ENCODE measurements at regions not wholly inside any gene's neighbourhood (a gene's known extent, or its start where the extent isn't known, plus 50 kb on each side); places are given as distances from the start of the nearest gene placed in this dataset.

DNA sequence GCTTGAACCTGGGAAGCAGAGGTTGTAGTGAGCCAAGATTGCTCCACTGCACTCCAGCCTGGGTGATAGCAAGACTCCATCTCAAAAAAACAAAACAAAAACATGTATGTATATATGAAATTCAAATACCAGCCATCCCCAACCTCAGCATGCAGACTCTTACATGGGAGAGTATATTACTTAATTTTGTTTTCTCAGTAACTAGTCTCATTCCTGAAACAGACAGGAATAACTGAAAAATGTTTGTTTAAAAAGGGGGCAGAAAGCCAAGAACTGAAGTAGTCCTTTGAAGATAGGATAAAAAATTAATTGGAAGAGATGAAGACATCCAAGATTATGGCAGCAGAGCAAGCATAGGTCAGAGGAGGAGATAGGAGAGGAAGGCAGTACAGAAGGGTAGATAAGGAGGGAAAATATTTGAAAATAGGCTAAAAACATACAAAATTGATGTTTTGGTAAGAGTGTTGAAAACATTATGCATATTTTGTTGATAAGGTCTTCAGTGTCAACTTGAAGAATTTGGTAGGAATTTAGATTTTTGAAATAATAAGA is 309.9 kb downstream of the MAT2B start:
- Histone ChIP-seq H2BK120ac (ENCODE audit: insufficient read depth, low read length, poor library complexity) (no peak overlapping the region), H3K23ac (ENCODE audit: low read length) (no peak overlapping the region), H3K27ac (ENCODE audit: low read depth, low read length) (no peak overlapping the region), H3K27me3 (ENCODE audit: insufficient read depth, low read length) (no peaks in the 10 kb centered on the region), H3K79me1 (ENCODE audit: low read length) (no peaks in the 10 kb centered on the region), H3K36me3 (ENCODE audit: control insufficient read depth in 1 of 2, insufficient read depth in 2 of 2, low read length in 2 of 2) (no peaks in the 10 kb centered on the region), H4K8ac (ENCODE audit: low read depth, low read length) (no peak overlapping the region), H2AFZ (ENCODE audit: insufficient read depth, low read length, poor library complexity) (no peak overlapping the region), H3K79me2 (ENCODE audit: control insufficient read depth, insufficient read depth, low read length, poor library complexity) (no peaks in the 10 kb centered on the region), H3K14ac (ENCODE audit: low read length) (no peak overlapping the region), H4K91ac (ENCODE audit: low read depth, low read length) (no peak overlapping the region), H3K4me2 (ENCODE audit: low read length) (no peak overlapping the region), H2BK12ac (ENCODE audit: low read length) (no peak overlapping the region), H3K4me1 (ENCODE audit: control insufficient read depth in 1 of 2, insufficient read depth in 2 of 2, low read length in 2 of 2) (no peaks in the 10 kb centered on the region), H3K9ac (ENCODE audit: low read length) (no peak overlapping the region), H3K4me3 (ENCODE audit: low read depth, low read length) (no peak overlapping the region), H4K12ac (ENCODE audit: low read depth, low read length) (no peak overlapping the region), H2AK5ac (ENCODE audit: low read length) (no peak overlapping the region), H3K4ac (ENCODE audit: low read depth, low read length) (no peak overlapping the region), H2BK5ac (ENCODE audit: low read depth, low read length, poor library complexity) (no peak overlapping the region), H3K18ac (ENCODE audit: low read length) (no peak overlapping the region), H3K9me3 (ENCODE audit: insufficient read depth, low read depth, low read length) (no peaks in the 10 kb centered on the region)
- DNase-seq: peak in 1 of 2 donors; percentile 65

DNA sequence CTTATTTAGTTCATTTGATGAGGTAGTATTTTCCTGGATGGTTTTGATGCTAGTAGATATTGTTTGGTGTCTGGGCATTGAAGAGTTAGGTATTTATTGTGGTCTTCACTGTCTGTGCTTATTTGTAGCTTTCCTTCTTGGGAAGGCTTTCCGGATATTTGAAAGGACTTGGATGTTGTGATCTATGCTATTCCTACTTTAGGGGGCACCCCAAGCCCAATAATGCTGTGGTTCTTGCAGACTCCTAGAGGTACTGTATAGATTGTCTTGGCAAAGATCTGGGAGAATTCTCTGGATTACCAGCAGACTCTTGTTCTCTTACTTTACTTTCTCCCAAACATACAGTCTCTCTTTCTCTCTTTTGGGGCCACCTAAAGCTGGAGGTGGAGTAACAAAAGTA is 315.7 kb downstream of the MAT2B start:
- H3K14ac ChIP-seq (ENCODE audit: low read length): no peak overlapping the region
- no peaks in the 10 kb centered on the region for H3K4me1 ChIP-seq (ENCODE audit: control insufficient read depth in 1 of 2, insufficient read depth in 2 of 2, low read length in 2 of 2)
- H3K9me3 ChIP-seq (ENCODE audit: insufficient read depth, low read depth, low read length): no peaks in the 10 kb centered on the region
- no peak overlapping the region for H2BK120ac ChIP-seq (ENCODE audit: insufficient read depth, low read length, poor library complexity)
- no peak for DNase-seq
- no peak overlapping the region for H3K4me2 ChIP-seq (ENCODE audit: low read length)
- WGBS (ENCODE audit: extremely low coverage, insufficient coverage, insufficient read length): no CpG with 5 or more reads among the region's 1 CpG
- no peak overlapping the region for H4K91ac ChIP-seq (ENCODE audit: low read depth, low read length)
- no peaks in the 10 kb centered on the region for H3K36me3 ChIP-seq (ENCODE audit: control insufficient read depth in 1 of 2, insufficient read depth in 2 of 2, low read length in 2 of 2)
- H4K8ac ChIP-seq (ENCODE audit: low read depth, low read length): no peak overlapping the region
- H2AK5ac ChIP-seq (ENCODE audit: low read length): no peak overlapping the region
- H3K79me2 ChIP-seq (ENCODE audit: control insufficient read depth, insufficient read depth, low read length, poor library complexity): no peaks in the 10 kb centered on the region
- H2BK12ac ChIP-seq (ENCODE audit: low read length): no peak overlapping the region
- H3K27ac ChIP-seq (ENCODE audit: low read depth, low read length): no peak overlapping the region
- H4K12ac ChIP-seq (ENCODE audit: low read depth, low read length): no peak overlapping the region
- no peak overlapping the region for H3K4me3 ChIP-seq (ENCODE audit: low read depth, low read length)
- H3K18ac ChIP-seq (ENCODE audit: low read length): no peak overlapping the region
- H3K23ac ChIP-seq (ENCODE audit: low read length): no peak overlapping the region
- no peak overlapping the region for H3K4ac ChIP-seq (ENCODE audit: low read depth, low read length)
- no peak overlapping the region for H3K9ac ChIP-seq (ENCODE audit: low read length)
- H2BK5ac ChIP-seq (ENCODE audit: low read depth, low read length, poor library complexity): no peak overlapping the region
- H2AFZ ChIP-seq (ENCODE audit: insufficient read depth, low read length, poor library complexity): no peak overlapping the region
- H3K27me3 ChIP-seq (ENCODE audit: insufficient read depth, low read length): no peaks in the 10 kb centered on the region
- H3K79me1 ChIP-seq (ENCODE audit: low read length): no peaks in the 10 kb centered on the region

DNA sequence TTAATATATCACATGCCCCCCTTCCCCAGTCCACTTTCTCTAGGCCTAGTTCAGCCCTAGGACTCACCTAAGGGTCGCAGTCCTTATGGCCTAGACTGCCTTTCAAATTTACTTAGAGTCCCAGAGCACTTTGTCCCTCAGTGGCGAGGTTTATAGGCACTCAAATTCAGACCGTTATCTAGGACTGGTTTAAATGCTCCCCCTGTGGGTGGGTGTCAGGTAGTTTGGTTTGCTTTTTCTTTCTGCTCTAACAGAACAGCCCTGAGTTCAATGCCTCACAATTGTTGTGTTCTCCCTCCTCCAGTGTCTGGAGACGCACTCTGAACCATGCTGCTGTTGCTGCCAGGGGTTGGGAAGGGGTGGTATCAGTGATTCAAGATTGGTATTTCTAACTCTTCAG is 317.1 kb downstream of the MAT2B start:
- Histone ChIP-seq H3K4me2 (ENCODE audit: low read length) (no peak overlapping the region), H3K9me3 (ENCODE audit: insufficient read depth, low read depth, low read length) (no peaks in the 10 kb centered on the region), H3K9ac (ENCODE audit: low read length) (no peak overlapping the region), H2BK5ac (ENCODE audit: low read depth, low read length, poor library complexity) (no peak overlapping the region), H2BK120ac (ENCODE audit: insufficient read depth, low read length, poor library complexity) (no peak overlapping the region), H3K18ac (ENCODE audit: low read length) (no peak overlapping the region), H3K36me3 (ENCODE audit: control insufficient read depth in 1 of 2, insufficient read depth in 2 of 2, low read length in 2 of 2) (no peaks in the 10 kb centered on the region), H3K23ac (ENCODE audit: low read length) (no peak overlapping the region), H3K79me1 (ENCODE audit: low read length) (no peaks in the 10 kb centered on the region), H3K27me3 (ENCODE audit: insufficient read depth, low read length) (no peaks in the 10 kb centered on the region), H4K12ac (ENCODE audit: low read depth, low read length) (no peak overlapping the region), H3K27ac (ENCODE audit: low read depth, low read length) (no peak overlapping the region), H2BK12ac (ENCODE audit: low read length) (no peak overlapping the region), H4K91ac (ENCODE audit: low read depth, low read length) (no peak overlapping the region), H4K8ac (ENCODE audit: low read depth, low read length) (no peak overlapping the region), H3K4me1 (ENCODE audit: control insufficient read depth in 1 of 2, insufficient read depth in 2 of 2, low read length in 2 of 2) (no peaks in the 10 kb centered on the region), H3K4ac (ENCODE audit: low read depth, low read length) (no peak overlapping the region), H2AFZ (ENCODE audit: insufficient read depth, low read length, poor library complexity) (no peak overlapping the region), H3K4me3 (ENCODE audit: low read depth, low read length) (no peak overlapping the region), H3K14ac (ENCODE audit: low read length) (no peak overlapping the region), H3K79me2 (ENCODE audit: control insufficient read depth, insufficient read depth, low read length, poor library complexity) (no peaks in the 10 kb centered on the region), H2AK5ac (ENCODE audit: low read length) (no peak overlapping the region)
- no peak for DNase-seq
- no CpG with 5 or more reads among the region's 4 CpGs for WGBS (ENCODE audit: extremely low coverage, insufficient coverage, insufficient read length)

DNA sequence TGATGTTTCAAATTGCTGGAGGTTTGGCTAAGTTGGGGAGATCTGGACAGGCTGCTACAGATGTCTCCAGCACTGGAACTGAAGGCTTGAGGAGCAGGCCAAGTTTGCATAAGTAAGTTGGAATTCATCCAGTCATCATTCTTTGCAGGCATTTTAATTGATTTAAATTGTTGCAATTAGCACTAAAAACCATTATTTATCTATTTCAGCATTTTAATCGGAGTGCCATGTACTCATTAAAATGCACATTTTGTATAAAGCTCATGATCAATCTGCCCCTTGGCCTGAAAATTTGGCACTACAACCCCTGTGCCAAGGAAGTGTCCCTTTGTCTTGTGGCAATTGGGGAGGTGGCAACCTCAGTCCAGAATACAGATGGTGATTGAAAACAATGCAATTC is 320.2 kb downstream of the MAT2B start:
- Histone ChIP-seq H2AK5ac (ENCODE audit: low read length) (no peak overlapping the region), H3K9me3 (ENCODE audit: insufficient read depth, low read depth, low read length) (no peaks in the 10 kb centered on the region), H3K9ac (ENCODE audit: low read length) (no peak overlapping the region), H3K14ac (ENCODE audit: low read length) (no peak overlapping the region), H3K4me2 (ENCODE audit: low read length) (no peak overlapping the region), H3K36me3 (ENCODE audit: control insufficient read depth in 1 of 2, insufficient read depth in 2 of 2, low read length in 2 of 2) (no peaks in the 10 kb centered on the region), H3K27me3 (ENCODE audit: insufficient read depth, low read length) (no peaks in the 10 kb centered on the region), H2BK5ac (ENCODE audit: low read depth, low read length, poor library complexity) (no peak overlapping the region), H3K4me1 (ENCODE audit: control insufficient read depth in 1 of 2, insufficient read depth in 2 of 2, low read length in 2 of 2) (no peaks in the 10 kb centered on the region), H3K27ac (ENCODE audit: low read depth, low read length) (no peak overlapping the region), H3K23ac (ENCODE audit: low read length) (no peak overlapping the region), H3K18ac (ENCODE audit: low read length) (no peak overlapping the region), H2AFZ (ENCODE audit: insufficient read depth, low read length, poor library complexity) (no peak overlapping the region), H3K4ac (ENCODE audit: low read depth, low read length) (no peak overlapping the region), H4K8ac (ENCODE audit: low read depth, low read length) (no peak overlapping the region), H2BK12ac (ENCODE audit: low read length) (no peak overlapping the region), H3K79me1 (ENCODE audit: low read length) (no peaks in the 10 kb centered on the region), H3K4me3 (ENCODE audit: low read depth, low read length) (no peak overlapping the region), H4K12ac (ENCODE audit: low read depth, low read length) (no peak overlapping the region), H2BK120ac (ENCODE audit: insufficient read depth, low read length, poor library complexity) (no peak overlapping the region), H3K79me2 (ENCODE audit: control insufficient read depth, insufficient read depth, low read length, poor library complexity) (no peaks in the 10 kb centered on the region), H4K91ac (ENCODE audit: low read depth, low read length) (no peak overlapping the region)
- no CpG with 5 or more reads among the region's 1 CpG for WGBS (ENCODE audit: extremely low coverage, insufficient coverage, insufficient read length)
- DNase-seq: no peak

All from trophoblast cell (in vitro differentiated cells and primary cell).